GM19395 (cell line): ENCODE measurements at regions not wholly inside any gene's neighbourhood (a gene's known extent, or its start where the extent isn't known, plus 50 kb on each side); places are given as distances from the start of the nearest gene placed in this dataset.
"Not testable (repeated sequence)": the region's sequence is repeated elsewhere in the genome, so short reads cannot be mapped to it uniquely, and the experiment has no call there.

Source experiments
- ATAC-seq: cut with Tn5 transposase; IDR thresholded peaks from one replicate; pipeline ENCODE4 v1.9.1; 2021; ENCODE audit warnings: mild to moderate bottlenecking, moderate library complexity; ENCODE audit not compliant: unreplicated experiment

DNA sequence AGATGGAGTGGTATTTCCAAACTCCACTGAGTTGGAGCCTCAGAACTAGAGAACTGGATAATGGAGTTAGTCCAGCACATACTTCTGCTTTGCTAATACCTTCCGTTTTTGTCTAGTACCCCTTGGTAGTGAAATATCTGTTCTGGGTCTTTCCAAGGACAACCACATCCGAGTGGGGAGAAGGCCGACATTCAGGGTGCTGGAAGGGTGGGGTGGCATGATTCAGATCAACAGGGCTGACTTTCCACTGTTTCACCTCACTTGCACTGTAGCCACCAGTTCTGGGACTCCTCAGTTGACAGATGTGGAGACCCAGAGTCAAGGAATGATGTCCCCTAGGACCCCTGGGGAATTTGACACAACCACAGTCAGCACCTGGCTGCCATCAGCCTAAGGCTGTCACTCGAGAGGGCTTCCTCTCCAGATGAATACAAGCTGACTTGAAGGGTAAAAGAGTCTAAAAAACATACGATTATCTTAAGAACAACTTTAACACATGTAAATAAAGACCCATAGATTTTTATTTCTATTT is 84.8 kb upstream of the HNF1B start:
- no peak for ATAC-seq

DNA sequence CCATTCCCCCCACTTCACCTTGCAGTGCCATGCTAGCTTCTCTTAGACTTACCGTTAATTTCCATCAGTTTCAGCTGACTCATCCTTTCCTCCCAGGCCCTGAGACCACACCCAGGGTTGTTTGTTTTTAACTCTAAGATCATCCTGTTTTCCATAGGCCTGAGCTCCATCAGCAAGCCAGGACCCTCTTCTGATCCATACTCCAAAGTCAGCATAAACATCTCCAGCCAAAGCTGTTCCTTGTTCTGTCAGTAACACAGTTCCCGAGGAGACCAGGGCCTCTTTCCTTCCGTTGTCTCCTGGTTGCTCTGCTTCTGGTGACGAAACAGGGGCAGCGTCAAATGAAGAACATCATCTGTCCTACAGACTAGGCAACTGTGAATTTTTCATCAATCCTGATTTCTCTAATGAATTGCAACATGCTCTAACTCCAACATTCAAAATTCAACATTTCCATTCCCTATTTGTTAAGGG is 83.8 kb upstream of the HNF1B start:
- ATAC-seq: no peak

DNA sequence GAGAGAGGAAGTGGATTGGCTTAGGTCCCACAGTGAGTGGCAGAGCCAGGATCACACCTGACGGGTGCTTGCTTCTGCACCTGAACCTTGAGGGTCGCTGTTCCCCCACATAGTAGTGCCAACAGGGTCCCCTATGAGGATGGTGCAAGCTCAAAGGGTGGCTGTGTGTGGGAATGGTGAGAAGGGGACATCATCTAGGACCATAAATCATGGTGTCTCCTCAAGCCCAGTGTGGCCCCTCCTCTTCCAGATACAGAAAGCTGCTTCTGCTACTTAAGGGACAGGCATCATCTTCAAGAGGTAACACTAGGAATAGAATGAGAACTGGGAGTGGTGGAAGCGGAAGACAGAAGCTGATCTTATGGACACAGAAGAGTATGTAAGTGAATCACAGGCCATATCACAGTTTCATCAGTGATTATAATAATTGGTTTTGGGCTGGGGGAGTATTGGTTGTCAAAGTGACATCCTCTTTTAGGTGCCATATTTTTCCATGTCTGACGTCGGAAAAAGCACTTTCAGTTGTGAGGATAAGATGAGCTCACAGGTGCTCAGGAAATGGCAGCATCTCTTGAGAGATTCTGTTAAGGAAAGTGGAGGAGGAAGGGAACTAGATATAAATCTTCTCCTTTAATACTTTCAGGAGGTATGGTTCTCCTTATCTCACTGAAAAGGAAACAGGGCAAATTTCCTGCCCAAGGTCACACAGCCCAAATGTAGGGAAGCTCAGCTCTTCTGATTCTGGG is 83.2 kb upstream of the HNF1B start:
- ATAC-seq: no peak

DNA sequence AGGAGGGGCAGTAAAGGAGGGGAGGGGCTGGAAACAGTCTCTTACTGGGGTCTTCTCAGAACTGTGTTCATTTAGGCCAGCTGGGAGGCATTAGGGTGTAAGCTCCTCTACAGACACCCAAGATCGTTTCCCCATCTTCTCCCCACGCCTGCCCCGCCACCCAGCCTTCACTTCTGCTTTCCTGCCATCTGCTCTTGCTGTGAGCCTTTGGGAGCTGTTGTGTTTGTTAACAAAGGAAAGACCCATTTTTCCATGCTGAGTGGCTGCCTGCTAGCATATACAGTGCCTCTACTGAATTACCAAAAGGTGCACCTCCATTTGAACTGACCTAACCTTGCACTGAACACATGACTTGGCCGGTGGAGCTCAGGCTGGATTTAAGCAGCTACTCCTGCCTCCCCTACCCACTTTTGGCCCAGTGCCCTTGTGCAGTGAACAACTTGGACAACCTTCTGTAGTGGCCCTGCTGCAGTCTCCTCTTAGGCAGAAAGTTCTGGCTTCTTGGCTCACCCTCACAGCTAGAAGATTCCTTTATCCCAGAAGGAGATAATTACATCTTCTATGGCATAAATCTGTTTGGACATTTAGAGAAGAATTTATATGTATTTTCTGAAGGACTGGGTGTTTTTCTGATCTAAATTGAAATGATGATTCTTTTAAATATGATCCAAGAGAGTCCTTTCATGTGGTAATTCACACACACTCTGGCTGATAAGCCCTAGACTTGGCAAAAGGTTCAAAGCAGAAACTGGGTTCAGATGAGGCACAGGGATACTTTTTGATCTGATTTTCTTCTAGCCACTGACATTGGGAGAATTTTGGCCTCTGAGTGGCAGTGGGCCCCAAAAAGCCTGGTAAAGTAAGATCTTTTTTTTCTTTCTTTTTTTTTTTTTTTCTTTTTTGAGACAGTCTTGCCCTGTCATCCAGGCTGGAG is 81.9 kb upstream of the HNF1B start:
- no peak for ATAC-seq

DNA sequence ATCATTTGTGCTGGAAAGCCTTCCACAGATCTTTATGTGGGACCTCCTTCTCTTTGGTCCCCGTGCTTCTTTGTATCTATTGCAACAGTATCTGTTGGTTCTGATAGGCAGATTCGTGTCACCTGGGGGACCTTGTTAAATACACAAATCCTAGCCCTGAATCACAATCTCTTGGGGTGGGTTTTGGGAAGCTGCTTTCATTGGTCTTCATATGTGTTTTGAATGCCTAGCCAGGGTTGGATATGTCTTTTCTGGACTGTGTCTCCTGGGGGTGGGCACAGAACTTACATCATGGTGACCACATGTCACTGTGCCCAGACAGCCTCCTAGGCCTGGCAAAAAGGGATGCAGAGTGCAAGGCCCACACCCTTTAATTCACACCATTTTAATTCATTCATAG is 81.0 kb upstream of the HNF1B start:
- no peak for ATAC-seq

DNA sequence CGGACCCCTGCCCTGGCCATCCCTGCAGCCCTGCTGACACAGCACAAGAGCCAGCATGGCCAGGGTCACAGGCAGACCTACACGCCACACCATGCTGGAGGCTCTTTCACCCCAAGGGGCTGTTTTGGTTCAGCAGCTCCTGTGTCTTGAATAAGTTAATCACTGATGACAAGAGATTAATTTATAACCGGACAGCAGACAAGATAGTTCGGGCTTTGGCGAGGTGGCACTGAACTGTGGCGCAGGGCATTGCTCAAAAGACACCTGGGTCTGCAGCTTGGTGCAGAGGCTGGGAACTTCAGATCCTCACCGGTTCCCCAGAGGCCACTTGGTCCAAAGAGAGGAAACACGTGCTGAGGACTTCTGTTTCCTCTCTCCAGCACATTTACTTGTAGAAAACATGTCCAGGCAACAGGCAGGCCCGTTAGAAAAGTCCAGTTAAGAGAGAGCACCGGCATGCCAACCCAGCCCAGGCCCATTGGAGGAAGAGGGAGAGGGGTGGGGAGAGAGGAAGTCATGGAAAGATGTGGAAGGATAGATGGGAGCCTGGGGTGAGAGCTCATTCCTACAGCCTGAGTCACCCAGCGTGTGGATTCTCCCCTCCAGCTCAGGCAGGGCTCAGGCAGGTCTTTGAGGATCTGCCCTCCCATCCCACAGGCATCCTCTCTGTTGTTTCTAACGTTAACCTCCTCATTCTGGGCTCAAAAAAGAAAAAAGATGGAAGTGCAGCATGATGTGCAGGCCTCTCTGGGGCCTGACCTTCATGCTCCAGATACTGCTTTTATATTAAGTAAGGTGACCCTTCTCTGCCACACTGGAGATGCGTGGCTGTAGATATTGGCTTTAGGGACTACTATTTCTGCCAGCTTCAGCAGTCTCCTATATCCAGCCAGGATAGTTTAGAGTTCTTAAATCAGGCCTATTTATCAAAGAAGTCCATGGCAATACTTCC is 80.0 kb upstream of the HNF1B start:
- no peak for ATAC-seq

DNA sequence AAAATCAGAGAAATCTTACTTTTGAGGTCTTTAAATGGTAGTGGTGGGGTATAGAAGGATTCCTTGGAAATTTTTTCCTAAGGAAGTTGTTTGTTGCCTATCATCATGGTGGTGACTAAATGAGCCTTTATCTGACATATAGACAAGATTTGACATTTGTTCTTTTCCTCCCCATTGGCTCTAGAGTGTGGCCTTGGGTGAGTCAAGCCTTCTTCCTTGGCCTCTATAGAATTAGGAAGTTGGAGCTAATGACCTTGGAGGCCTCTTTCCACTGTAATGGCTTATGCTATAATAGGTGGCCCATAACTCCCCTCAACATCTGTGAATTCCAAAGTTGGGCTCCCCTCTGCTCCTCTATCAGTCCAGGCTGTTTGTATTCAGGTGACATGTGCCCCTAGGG is 79.1 kb upstream of the HNF1B start:
- ATAC-seq: no peak

DNA sequence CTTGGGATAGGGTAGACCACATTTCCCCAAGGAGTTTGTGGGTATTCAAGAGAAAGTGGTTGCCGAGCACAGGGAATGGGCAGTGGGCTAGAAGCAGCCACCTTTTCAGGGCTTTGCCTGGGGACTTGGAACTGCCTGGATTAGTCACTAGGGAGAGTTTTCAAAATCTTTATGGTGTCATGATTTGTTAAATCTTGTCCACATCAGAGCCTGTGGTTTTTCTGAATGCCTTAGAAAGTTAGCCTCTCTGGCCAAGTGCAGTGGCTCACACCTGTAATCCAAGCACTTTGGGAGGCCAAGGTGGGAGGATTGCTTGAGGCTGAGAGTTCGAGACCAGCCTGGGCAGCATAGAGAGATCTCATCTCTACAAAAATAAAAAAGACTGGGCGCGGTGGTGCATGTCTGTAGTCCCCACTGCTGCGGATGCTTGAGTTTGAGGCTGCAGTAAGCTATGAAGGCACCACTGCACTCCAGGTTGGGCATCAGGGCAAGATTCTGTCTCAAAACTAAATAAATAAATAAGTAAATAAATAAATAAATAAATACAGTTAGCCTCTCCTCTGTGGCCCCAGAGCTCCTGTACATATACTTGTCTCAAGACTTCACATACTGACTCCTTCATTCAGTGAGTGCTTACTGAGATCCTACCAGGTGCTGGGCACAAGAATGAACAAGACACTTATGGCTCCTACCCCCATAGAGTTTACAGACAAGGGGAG is 76.3 kb upstream of the HNF1B start:
- ATAC-seq: no peak

DNA sequence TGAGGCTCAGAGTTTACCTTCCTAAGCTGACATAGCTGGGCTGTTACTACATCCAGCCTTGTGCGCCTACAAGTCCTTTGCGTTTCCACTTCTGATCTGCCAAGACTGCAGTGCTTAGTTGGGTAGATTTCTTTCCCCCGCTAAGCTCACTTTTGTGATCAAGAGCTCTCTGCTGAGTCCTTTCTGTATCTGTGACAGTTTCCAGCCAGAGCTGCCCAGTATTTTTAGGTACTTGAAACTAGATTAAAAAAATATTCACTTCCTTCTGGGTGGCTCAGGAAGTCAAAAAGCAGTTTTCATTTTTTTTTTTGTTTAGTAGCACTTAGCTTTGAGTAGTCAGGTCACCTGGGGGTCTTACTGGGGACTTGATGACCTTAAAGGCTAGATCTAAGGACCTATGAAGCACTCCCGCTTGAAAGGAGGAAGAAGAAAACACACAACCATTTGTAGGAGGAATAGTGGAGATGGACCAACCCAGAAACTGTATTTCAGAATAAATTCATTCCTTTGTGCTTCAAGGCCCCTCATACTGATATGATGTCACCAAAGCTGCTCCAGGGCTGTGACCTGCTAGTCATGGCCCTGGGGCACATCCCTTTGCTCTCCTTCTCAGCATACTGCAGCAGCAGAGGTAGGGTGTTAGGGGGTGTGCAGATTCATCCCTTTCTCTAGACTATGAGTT is 75.6 kb upstream of the HNF1B start:
- ATAC-seq: peak; percentile 62

DNA sequence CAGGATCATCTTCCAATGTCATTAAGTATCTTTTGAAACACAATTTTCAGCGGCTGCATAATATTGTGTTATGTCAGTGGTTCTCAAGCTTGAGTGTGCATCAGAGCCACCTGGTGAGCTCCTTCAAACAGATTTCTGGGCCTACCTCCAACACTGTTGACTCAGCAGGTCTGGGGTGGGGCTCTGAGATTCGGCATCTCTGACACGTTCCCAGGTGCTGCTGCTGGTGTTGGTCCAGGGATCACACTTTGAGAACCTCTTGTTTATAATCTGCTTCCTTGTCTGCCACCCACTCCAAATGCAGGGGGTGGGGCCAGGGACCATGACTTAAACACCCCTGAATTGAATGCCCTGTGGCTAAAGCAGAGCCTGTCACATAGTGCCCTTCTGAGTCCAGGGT is 73.8 kb upstream of the HNF1B start:
- ATAC-seq: no peak

DNA sequence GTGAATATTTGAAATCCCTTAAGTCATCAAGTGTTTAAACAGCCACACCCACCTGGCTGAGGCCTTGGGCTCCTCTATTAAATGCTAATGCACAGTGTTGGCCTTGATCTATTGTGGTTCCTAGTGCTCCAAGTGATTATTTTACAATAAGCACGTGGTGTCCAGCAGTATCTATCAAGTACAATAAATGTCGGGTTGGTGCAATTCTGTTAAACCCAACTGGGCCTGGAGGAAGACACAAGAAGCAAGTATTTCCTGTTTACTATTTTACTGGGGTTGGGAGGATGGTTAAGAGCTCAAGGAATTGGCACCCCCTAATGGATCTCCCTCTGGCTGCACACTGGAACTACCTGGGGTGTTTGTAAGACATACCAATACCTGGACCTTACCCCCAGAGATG is 72.1 kb upstream of the HNF1B start:
- ATAC-seq: no peak

DNA sequence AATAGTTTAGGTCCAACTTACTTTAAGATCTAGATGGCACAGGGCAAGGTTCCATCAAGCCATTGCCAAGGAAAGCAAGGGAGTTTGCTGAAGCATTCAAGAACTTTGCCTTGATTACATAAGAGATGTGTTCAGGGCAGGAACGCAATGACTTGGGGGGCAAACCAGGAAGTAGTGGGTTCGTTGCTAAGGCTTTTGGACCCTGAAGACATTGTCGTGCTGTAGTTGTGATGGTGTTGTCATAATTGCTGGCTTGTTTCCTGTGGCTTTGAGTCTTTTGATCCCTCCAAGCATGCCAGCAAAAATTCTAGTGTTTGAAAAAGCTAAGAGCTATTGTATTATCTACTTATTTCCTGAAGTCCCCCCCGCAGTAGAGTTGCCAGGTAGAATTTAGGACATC is 70.7 kb upstream of the HNF1B start:
- ATAC-seq: no peak

DNA sequence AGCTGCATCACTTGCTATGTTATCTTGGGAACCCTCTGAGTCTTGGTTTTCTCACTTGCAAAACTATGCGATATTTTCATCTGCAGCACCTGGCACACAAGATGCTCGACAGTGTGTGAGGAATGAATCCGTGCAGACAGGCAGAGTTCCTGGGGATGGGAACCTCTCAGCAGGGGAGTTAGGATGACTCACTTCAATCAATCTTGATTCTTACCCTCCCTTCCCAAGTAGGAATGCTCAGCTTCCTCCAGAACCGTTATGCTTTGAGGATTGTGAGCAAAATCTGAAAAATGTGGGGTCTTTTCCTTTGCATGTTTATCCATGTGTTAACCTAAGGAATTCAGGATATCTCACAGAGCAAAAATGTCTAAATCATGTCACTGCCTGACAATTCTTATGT is 68.9 kb upstream of the HNF1B start:
- no peak for ATAC-seq

DNA sequence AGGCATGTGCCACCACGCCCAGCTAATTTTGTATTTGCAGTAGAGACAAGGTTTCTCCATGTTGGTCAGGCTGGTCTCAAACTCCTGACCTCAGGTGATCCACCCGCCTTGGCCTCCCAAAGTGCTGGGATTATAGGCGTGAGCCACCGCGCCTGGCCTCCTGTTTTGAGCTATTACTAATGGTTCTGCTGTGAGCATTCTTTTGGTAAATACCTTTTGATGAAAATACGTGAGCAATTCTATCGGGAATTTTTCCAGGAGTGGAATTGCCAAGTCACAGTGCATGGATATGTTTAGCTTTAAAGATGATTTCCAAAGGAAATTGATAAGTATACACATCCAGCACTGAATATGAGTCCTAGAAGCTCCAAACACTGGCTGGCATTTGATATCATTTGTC is 64.0 kb upstream of the HNF1B start:
- ATAC-seq: not testable (repeated sequence)

DNA sequence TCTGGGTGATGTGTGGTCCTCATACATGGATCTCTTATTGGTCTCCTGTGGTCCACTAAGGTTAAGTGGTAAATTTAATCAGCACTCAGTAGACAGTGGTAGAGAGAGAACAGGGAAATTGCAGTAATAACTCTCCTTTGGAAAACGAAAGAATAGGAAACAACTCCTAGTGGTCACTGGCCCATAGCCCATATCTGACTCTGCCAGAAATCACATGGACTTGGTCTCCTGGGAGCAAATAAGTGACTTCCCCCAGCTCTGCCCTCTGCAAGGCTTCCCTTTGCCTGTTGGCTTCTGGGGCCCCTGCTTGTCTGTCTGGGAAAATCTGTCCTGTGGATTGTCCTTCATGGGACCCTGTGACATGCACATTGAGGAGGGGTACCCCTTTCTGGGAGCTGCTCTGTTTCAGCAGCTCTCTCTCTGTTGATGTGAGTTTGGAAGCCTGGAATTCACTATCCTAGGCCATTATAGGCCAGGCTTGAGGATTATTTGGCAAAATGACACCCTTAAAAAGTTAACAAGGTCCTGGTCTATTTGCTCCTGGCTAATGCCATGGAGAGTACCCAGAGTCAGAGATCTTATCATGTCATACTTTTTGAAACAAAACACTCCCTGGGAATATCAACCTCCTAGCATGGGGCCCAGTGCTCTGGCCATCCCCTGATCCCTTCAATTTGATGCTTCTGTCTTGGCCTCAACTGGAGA is 58.0 kb upstream of the HNF1B start:
- ATAC-seq: no peak

DNA sequence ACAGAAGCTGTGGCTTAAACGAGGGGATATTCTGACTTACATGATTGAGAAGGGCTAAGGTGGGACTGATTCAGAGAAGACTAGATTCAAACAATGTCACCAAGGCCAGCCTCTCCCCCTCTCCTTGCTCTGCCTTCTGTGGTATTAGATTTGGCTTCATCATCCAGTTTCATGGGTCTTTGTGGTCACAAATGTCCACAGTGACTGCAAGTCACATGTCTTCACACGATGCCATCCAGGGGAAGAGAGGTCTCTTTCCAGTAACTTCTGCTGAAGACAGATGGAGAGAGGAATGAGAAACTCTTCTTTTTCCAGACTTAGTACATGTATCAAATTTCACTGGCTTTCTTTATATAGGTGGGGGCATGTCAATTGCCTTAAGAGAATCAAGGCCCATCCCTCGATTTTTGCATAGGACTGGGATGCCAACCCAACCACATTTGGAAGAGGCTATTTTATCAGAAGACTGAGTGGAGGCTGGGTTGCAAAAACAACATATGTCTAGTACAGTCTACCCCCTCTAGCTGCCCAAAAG is 57.3 kb upstream of the HNF1B start:
- no peak for ATAC-seq

DNA sequence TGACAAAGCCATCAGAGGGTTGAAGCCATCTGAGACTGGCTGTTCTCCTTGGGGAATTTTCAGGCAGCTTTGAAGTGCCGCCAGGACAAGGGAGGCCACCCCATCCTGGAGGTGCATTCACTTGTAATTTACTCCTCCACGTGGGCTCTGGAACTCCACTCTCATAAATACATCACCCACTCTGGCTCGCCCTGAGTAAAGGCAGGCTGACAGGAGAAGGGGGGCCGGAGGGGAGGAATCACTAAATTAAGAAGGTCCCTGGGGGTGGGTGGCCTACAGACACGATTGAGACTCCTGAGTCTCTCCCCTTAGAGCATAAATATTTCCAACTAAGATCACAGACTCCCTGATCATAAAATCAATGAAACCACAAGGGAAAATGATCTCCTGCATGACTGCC is 56.3 kb upstream of the HNF1B start:
- no peak for ATAC-seq

DNA sequence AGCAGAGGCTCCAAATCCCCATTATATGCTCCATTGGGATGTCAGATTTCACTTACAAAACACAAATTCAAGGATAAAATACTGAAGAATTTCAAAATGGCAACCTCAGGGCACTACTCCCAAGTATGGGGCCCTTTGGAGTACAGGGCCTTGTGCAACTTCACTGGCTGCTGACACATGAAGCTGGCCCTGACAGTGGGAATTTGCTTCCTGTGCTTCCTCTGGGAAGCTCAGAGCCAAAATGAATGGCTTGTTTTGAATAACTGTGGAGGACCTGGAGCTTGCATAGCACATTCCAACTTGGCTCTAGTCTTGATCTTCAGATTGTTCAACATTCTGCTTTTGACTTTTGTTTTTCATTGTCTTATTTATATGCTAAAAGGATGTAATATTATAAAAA is 52.3 kb upstream of the HNF1B start:
- no peak for ATAC-seq

DNA sequence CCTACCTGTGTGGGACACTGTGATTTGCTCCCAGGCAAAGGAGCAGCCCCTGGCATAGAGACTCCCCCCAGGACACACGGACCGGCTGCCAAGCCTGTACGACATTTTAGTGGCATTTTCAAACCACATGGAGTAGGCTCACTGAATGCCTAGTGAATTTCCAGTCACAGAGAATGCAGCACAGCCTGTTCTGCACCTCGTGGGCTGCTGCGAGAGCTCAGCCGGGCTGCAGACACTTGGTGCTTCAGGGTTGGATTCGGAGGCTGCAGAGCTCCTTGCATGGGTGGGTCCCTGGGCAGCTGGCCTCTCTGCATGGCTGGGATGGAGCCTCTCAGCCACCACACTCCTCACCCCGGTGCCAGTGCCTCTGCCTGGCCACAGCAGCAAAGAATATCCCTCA is 51.2 kb upstream of the HNF1B start:
- no peak for ATAC-seq
